HG02610 (cell line): ENCODE measurements at regions not wholly inside any gene's neighbourhood (a gene's known extent, or its start where the extent isn't known, plus 50 kb on each side); places are given as distances from the start of the nearest gene placed in this dataset.

Experiments
- ATAC-seq: cut with Tn5 transposase; IDR thresholded peaks from one replicate; pipeline ENCODE4 v1.9.1; 2021; ENCODE audit warnings: mild to moderate bottlenecking, moderate library complexity; ENCODE audit not compliant: unreplicated experiment

DNA sequence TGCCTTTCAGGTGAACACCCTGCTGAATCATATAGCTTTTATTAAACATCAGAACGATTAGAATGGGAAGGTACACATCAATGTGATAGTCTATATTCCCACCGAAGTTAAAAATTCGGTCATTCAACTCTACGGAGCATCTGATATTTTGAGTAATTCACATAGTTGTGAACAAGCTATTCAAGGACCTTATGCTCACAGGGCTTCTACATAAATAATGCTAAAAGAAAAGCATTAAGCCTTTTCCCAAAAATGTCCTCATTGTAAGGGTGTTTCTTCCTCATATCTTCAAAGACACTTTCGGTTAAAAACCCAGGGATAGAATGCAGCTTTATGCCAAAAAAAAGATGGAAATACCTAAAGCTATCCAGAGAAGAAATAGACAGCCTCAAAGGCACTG lies 79.7 kb upstream of the EDNRA start:
- ATAC-seq, result no peak

DNA sequence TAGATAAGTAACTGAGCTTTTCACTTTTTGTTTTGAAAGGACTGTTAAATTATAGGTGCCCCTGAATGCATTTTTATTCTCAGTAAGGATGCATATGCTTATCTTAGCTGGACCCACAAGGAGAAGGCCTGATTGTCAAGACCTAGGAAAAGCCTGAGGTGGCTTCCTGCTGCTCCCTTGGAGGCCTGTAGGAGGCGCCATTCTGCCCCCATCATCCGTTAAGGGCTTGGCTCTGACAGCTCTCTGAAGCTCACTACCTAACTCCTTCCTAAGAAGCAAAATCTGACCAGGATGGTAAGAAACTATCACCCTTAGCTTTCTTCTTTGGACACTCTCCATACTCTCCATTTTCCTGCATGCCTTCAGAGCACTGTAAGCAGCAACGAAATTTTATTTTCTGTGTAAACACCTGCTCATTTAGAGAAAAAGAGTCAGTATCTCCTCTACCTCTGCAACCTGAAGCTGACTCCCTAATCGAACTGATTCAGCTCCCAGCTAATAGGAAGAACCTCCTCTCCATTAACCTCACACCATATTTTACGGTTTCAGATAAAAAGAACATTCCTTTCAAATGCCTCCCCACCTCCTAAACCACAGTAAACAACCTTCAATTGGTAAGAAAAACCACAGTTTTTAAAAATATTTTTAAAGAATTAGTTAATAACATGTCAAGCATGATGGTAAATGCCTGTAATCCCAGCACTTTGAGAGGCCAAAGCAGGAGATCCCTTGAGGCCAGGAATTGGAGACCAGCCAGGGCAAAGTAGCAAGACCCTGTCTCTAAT lies 73.4 kb upstream of the EDNRA start:
- no peak for ATAC-seq

DNA sequence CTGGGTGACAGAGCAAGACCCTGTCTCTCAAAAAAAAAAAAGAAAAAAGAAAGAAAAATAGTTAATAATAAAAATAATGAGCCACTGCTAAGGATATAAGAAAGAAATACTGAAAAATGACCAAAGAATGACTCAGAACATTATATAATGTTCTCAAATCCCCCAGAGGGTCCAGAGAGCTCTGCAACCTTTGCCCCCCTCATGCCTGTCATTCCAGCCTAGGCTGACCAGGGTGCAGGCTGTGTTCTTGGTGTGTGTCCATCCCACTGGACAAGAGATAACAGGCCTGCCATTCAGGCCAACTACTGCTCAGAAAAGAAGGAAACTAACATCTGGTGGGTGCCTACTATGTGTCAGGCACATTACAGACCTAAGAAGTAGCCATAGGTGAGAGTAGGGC lies 72.7 kb upstream of the EDNRA start:
- ATAC-seq, result no peak

DNA sequence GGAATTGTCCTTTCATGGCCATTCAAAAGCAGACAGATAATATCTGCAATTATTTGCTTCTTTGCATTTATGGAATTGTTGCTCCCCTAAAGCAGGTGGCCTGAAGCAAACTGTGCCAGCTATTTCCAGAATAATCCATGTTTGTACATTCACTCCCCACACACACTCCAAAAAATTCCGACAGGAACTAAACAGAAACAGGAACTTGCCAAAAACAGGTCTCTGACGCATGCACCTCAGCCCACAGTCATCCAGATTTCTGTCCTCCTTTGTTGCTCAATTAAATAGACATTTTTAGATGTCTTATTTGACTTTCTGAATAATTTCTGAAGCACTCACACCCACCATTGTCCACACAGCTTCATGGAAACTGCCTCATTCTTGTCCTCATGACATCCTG lies 71.5 kb upstream of the EDNRA start:
- no peak for ATAC-seq

DNA sequence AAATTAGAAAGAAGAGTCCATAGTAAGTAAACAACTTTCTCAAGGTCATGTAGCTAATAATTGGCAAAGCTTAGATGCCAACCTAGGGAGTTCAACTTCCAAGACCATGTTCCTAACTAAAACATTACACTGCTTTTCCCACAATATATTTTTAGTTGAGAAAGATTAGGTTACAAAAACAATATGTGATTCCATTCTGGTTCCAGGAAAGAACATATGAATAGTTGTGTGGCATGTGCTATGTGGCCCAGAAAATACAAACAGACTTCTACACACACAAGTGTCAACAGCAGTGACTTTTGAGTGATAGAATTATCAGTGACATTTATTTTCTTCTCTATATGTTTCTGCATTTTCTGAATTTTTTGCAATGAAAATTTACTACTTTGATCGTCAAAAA lies 62.7 kb upstream of the EDNRA start:
- ATAC-seq, result no peak

DNA sequence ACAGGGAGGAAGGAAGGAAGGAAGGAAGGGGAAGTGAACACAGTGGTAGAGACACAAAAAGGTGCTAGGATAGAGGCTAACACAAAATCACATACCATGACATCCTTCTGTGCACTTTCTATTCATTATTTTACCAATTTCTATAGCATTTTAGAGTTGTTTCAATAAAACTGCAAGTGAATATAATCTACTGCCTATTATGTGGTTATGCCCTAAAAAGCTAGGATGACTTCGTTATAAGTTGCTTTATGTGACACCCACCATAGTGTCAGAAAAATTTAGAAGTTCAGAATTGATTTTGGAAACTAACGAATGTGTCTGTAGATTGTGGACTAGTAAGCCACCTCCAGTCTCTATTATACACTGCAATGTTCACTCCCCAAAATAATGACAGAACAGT lies 59.4 kb upstream of the EDNRA start:
- ATAC-seq, result no peak

DNA sequence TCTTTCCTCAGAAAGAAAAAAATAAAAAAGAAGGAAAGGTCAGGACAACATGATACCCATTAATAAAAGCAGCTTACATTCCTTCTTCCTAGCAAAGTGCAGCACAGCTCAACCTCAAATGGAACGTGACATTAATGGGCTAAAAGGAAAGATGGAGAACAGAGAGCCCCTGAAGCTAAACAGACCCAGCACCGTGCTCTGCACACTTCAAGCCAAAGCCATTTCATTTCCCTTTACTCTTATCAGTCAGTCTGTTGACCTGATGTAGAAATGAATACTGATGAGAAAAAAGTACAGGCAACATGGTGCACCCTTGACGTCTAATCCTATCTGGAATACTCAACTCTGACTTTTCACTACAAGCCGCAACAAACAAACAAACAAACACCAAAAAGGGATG lies 57.7 kb upstream of the EDNRA start:
- no peak for ATAC-seq

DNA sequence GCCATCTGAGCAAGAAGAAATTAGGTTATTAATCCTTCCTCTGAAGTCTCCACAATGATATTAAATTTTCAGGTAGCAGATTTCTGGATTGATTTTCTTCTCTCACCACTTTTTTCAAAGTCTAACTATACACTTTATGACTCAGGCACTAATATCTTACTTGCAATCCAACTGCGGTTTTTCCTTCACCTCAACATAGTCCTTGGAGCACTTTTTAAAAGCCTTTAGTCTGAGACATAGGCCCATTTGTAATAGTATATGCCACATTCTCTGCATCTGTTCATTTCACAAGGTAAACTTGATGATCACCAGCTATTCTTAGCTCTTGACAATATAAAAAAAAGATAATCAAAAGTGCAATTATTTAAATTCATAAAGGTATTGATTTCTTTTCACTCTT lies 55.9 kb upstream of the EDNRA start:
- ATAC-seq, result no peak

DNA sequence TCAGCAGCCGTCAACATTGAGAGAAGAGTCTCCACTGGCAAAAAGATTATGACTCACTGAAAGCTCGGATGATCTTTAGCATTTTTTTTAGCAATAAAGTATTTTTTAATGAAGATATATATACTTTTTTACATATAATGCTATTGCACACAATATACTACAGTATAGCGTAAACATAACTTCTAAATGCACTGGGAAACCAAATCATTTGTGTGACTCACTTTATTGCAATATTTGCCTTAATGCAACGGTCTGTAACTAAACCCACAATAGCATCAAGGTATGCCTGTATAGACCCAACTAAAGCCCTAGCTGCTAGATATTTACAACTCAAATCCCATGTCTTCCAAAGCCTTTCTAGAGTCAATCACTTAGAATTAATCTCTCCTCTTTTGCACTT lies 52.3 kb upstream of the EDNRA start:
- ATAC-seq, result no peak

DNA sequence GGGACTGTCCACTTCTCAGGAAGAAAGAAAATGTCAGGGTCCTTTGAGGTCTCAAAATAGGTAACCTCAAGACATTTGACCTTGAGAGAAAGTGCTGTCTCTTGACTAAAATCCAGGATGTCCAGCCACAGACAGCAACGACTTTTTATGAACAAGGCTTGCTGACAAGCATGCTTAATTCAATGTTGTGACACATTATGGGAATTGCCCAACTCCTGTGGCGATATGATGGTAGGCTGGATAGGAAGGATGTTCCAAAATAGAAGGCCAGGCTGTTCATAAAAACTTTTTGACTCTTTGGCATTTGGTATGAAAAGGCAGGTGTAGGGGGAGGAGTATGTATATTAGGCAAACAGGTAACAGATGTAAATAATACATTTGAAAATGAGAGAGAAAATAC lies 50.8 kb upstream of the EDNRA start:
- ATAC-seq, result no peak
